IMR-90 (cell line): ENCODE measurements at regions not wholly inside any gene's neighbourhood (a gene's known extent, or its start where the extent isn't known, plus 50 kb on each side); places are given as distances from the start of the nearest gene placed in this dataset.

Source experiments
- ATAC-seq: fragments of 200-7000 bp; cut with Tn5 transposase; 2 replicates; pipeline ENCODE4 v1.9.1; 2020; ENCODE audit warnings: low read depth, mild to moderate bottlenecking, moderate library complexity
- BruUV-seq: library from RNA; stranded (reverse); fragments of 400-500 nt; replicated peaks from 2 replicates; lab custom pipeline; 2021; lab: Mats Ljungman, UMichigan
- CTCF ChIA-PET: fragments of 300-600 bp; formaldehyde crosslinking; extraction: SDS; loops from one replicate; lab custom pipeline; 2021; ENCODE audit warnings: antibody characterized with exemption; lab: Yijun Ruan, JAX
- POLR2A ChIA-PET: fragments of 300-600 bp; sonication (Branson Sonifier 250); formaldehyde crosslinking; loops from one replicate; lab custom pipeline; 2022; ENCODE audit warnings: antibody characterized with exemption; ENCODE audit not compliant: unreplicated experiment; lab: Charles Lee
- DNase-seq: peaks from one replicate; pipeline ENCODE4 v3.0.0; 2013
- H2AFZ ChIP-seq: replicated peaks from 2 replicates; pipeline ENCODE3; 2013; ENCODE audit warnings: low read length, mild to moderate bottlenecking; ENCODE audit not compliant: poor library complexity
- H2AK5ac ChIP-seq: 2 replicates; pipeline ENCODE4 v1.6.1; 2013; ENCODE audit warnings: low read depth, low read length, inconsistent platforms
- H2AK9ac ChIP-seq: replicated peaks from 2 replicates; pipeline ENCODE3; 2013; ENCODE audit warnings: mild to moderate bottlenecking, low read depth, low read length, moderate library complexity; ENCODE audit not compliant: poor library complexity
- H2BK120ac ChIP-seq: 2 replicates; pipeline ENCODE4 v1.6.1; 2013; ENCODE audit warnings: low read depth, low read length, inconsistent platforms
- H2BK15ac ChIP-seq: 3 replicates; pipeline ENCODE4 v1.6.1; 2013; ENCODE audit warnings: low read depth, low read length, inconsistent platforms
- H2BK20ac ChIP-seq: 2 replicates; pipeline ENCODE4 v1.6.1; 2013; ENCODE audit warnings: low read depth, mild to moderate bottlenecking, inconsistent platforms, low read length, moderate library complexity
- H2BK5ac ChIP-seq: 2 replicates; pipeline ENCODE4 v1.6.1; 2013; ENCODE audit warnings: mild to moderate bottlenecking, low read depth, low read length, inconsistent platforms; ENCODE audit not compliant: poor library complexity, severe bottlenecking
- H3K14ac ChIP-seq: replicated peaks from 2 replicates; pipeline ENCODE4 v1.6.1; 2013; ENCODE audit warnings: low read depth, low read length, inconsistent platforms
- H3K18ac ChIP-seq: 2 replicates; pipeline ENCODE4 v1.6.1; 2013; ENCODE audit warnings: low read depth, low read length, control low read depth
- H3K23ac ChIP-seq: 2 replicates; pipeline ENCODE4 v1.6.1; 2013; ENCODE audit warnings: low read depth, low read length, inconsistent platforms
- H3K27ac ChIP-seq: 2 replicates; pipeline ENCODE4 v1.5.1; 2013; ENCODE audit warnings: mild to moderate bottlenecking, control low read depth, low read length; ENCODE audit not compliant: insufficient read depth
- H3K27me3 ChIP-seq: 2 replicates; pipeline ENCODE4 v1.6.1; 2013; ENCODE audit warnings: low read length; ENCODE audit not compliant: control insufficient read depth, insufficient read depth
- H3K36me3 ChIP-seq: 2 replicates; pipeline ENCODE4 v1.6.1; 2013; ENCODE audit warnings: low read length, mixed read lengths; ENCODE audit not compliant: control insufficient read depth, insufficient read depth
- H3K4ac ChIP-seq: 2 replicates; pipeline ENCODE4 v1.6.1; 2013; ENCODE audit warnings: low read depth, low read length, inconsistent platforms
- H3K4me1 ChIP-seq: 2 replicates; pipeline ENCODE4 v1.6.1; 2013; ENCODE audit warnings: low read length, mixed read lengths; ENCODE audit not compliant: control insufficient read depth, insufficient read depth
- H3K4me2 ChIP-seq: 2 replicates; pipeline ENCODE4 v1.6.1; 2013; ENCODE audit warnings: low read depth, mild to moderate bottlenecking, control low read depth, low read length, moderate library complexity
- H3K4me3 ChIP-seq: 2 replicates; pipeline ENCODE4 v1.5.1; 2013; ENCODE audit warnings: low read depth, mild to moderate bottlenecking, control low read depth, low read length, moderate library complexity; ENCODE audit not compliant: insufficient read depth
- H3K56ac ChIP-seq: 2 replicates; pipeline ENCODE4 v1.6.1; 2013; ENCODE audit warnings: low read length, inconsistent platforms; ENCODE audit not compliant: insufficient read depth; ENCODE audit errors: extremely low read depth
- H3K79me1 ChIP-seq, 2 experiments: 2 replicates each; pipeline ENCODE4 v1.6.1; 2013; ENCODE audit warnings: low read length in 2 of 2, inconsistent platforms in 1 of 2, low read depth in 1 of 2
- H3K9ac ChIP-seq: 2 replicates; pipeline ENCODE4 v1.6.1; 2013; ENCODE audit warnings: low read depth, low read length, control low read depth
- H3K9me1 ChIP-seq: 2 replicates; pipeline ENCODE4 v1.6.1; 2013; ENCODE audit warnings: low read length, inconsistent platforms; ENCODE audit not compliant: insufficient read depth
- H3K9me3 ChIP-seq: 2 replicates; pipeline ENCODE4 v1.6.1; 2013; ENCODE audit warnings: low read length; ENCODE audit not compliant: control insufficient read depth, insufficient read depth
- H4K20me1 ChIP-seq: 2 replicates; pipeline ENCODE4 v1.6.1; 2013; ENCODE audit warnings: low read length, inconsistent platforms; ENCODE audit not compliant: insufficient read depth
- H4K5ac ChIP-seq: 2 replicates; pipeline ENCODE4 v1.6.1; 2013; ENCODE audit warnings: mild to moderate bottlenecking, low read depth, low read length, control low read depth
- H4K8ac ChIP-seq, 2 experiments: 2 replicates each; pipeline ENCODE4 v1.6.1; 2013; ENCODE audit warnings: low read depth in 2 of 2, low read length in 2 of 2, control low read depth in 1 of 2, inconsistent platforms in 1 of 2
- H4K91ac ChIP-seq: 2 replicates; pipeline ENCODE4 v1.6.1; 2013; ENCODE audit warnings: low read depth, low read length, inconsistent platforms; ENCODE audit not compliant: insufficient read depth
- BHLHE40 ChIP-seq: fragments of 150-350 bp; IDR thresholded peaks from 2 replicates; pipeline ENCODE4 v1.6.1; 2016; ENCODE audit warnings: mild to moderate bottlenecking, low read depth, low read length
- CEBPB ChIP-seq: IDR thresholded peaks from 2 replicates; pipeline ENCODE4 v1.6.1; 2012; ENCODE audit warnings: low read depth, low read length, improper control_type of control experiment
- CHD1 ChIP-seq: IDR thresholded peaks from 2 replicates; pipeline ENCODE4 v1.6.1; 2012; ENCODE audit warnings: low read depth, low read length, improper control_type of control experiment
- CTCF ChIP-seq: conservative IDR thresholded peaks from 2 replicates; pipeline ENCODE4 v1.5.1; 2012; ENCODE audit warnings: mild to moderate bottlenecking, low read depth, low read length, improper control_type of control experiment
- ELK1 ChIP-seq: fragments of 150-350 bp; IDR thresholded peaks from 2 replicates; pipeline ENCODE4 v1.6.1; 2016; ENCODE audit warnings: low read depth, mild to moderate bottlenecking, low read length, moderate library complexity, borderline replicate concordance
- FOS ChIP-seq: fragments of 150-350 bp; IDR thresholded peaks from 2 replicates; pipeline ENCODE4 v1.6.1; 2016; ENCODE audit warnings: low read depth, low read length
- MAFK ChIP-seq: IDR thresholded peaks from 2 replicates; pipeline ENCODE4 v1.6.1; 2012; ENCODE audit warnings: low read depth, low read length, improper control_type of control experiment
- MAZ ChIP-seq: IDR thresholded peaks from 2 replicates; pipeline ENCODE4 v1.6.1; 2012; ENCODE audit warnings: low read depth, mild to moderate bottlenecking, low read length, improper control_type of control experiment, moderate library complexity, borderline replicate concordance
- MXI1 ChIP-seq: IDR thresholded peaks from 2 replicates; pipeline ENCODE4 v1.6.1; 2012; ENCODE audit warnings: low read depth, mild to moderate bottlenecking, low read length, moderate library complexity, borderline replicate concordance
- NFE2L2 ChIP-seq: fragments of 150-350 bp; IDR thresholded peaks from 2 replicates; pipeline ENCODE4 v1.6.1; 2016; ENCODE audit warnings: low read depth, mild to moderate bottlenecking, low read length
- POLR2A ChIP-seq: IDR thresholded peaks from 2 replicates; pipeline ENCODE4 v1.6.1; 2012; ENCODE audit warnings: mild to moderate bottlenecking, low read depth, low read length
- RAD21 ChIP-seq: IDR thresholded peaks from 2 replicates; pipeline ENCODE4 v1.6.1; 2012; ENCODE audit warnings: low read length, improper control_type of control experiment
- RCOR1 ChIP-seq: IDR thresholded peaks from 2 replicates; pipeline ENCODE4 v1.6.1; 2012; ENCODE audit warnings: mild to moderate bottlenecking, low read length, improper control_type of control experiment; ENCODE audit not compliant: insufficient replicate concordance
- RFX5 ChIP-seq: IDR thresholded peaks from 2 replicates; pipeline ENCODE4 v1.8.0; 2012; ENCODE audit warnings: low read depth, mild to moderate bottlenecking, low read length, moderate library complexity
- SMC3 ChIP-seq: fragments of 150-350 bp; IDR thresholded peaks from 2 replicates; pipeline ENCODE4 v1.6.1; 2016; ENCODE audit warnings: low read depth, mild to moderate bottlenecking, antibody characterized with exemption, low read length, moderate library complexity
- WGBS, 2 experiments: methylation state at CpG; one replicate each; pipeline versions ENCODE4 v1.1.5 to v1.1.7; 2013; ENCODE audit warnings: missing lambda C conversion rate in 2 of 2; ENCODE audit not compliant: insufficient read length in 1 of 2; ENCODE audit errors: extremely low coverage in 2 of 2; 5-methylcytosine and 5-hydroxymethylcytosine counted together
- dilution Hi-C: fragments of 300-500 bp; cut with HindIII; formaldehyde crosslinking; loops from one replicate; pipeline ENCODE4 v1.14.3; 2018; ENCODE audit warnings: low sequenced_read_pairs; ENCODE audit not compliant: unreplicated experiment
- in situ Hi-C: fragments of 300-500 bp; cut with MboI; formaldehyde crosslinking; loops from 3 replicates; pipeline ENCODE4 v1.14.3; 2019; ENCODE audit warnings: low sequenced_read_pairs, inconsistent platforms, mixed read lengths
- intact Hi-C: fragments of 100-400 bp; cut with micrococcal nuclease; formaldehyde crosslinking; loops from 2 replicates; pipeline ENCODE4 v1.10.0; 2022
- TF ChIP-seq, protein P1 (sequence below): fragments of 150-350 bp; IDR thresholded peaks from 2 replicates; pipeline ENCODE4 v1.6.1; 2017; ENCODE audit warnings: mild to moderate bottlenecking, antibody characterized with exemption, low read length, low read depth

GRCh38 chr13:42394361-42394708 lies 122.4 kb downstream of the AKAP11 start:
- Histone ChIP-seq H4K91ac (no peak overlapping the region), H3K9me1 (no peaks in the 10 kb centered on the region), H2BK20ac (no peak overlapping the region), H2AK5ac (no peak overlapping the region), H3K36me3 (no peaks in the 10 kb centered on the region), H4K8ac (no peak overlapping the region), H3K27ac (no peak overlapping the region), H2AFZ (no peak overlapping the region), H3K4ac (no peak overlapping the region), H3K4me3 (no peak overlapping the region), H2BK120ac (no peak overlapping the region), H3K79me1 (no peaks in the 10 kb centered on the region), H3K27me3 (peaks cover 7% of the 10 kb centered on the region), H2BK5ac (no peak overlapping the region), H3K23ac (no peak overlapping the region), H3K9me3 (no peaks in the 10 kb centered on the region), H3K9ac (no peak overlapping the region), H3K56ac (no peak overlapping the region), H3K14ac (no peak overlapping the region), H4K5ac (no peak overlapping the region), H2AK9ac (no peak overlapping the region), H4K20me1 (no peaks in the 10 kb centered on the region), H2BK15ac (no peak overlapping the region), H3K18ac (no peak overlapping the region), H3K4me2 (no peak overlapping the region), H3K4me1 (no peaks in the 10 kb centered on the region)
- CTCF ChIA-PET, result no interaction called here
- POLR2A ChIA-PET, result no interaction called here
- in situ Hi-C loops, result no loop called here
- ATAC-seq (no peak), DNase-seq (no peak)
- no peak for TF ChIP-seq RFX5
- no peak for TF ChIP-seq CEBPB
- TF ChIP-seq, protein P1, sequence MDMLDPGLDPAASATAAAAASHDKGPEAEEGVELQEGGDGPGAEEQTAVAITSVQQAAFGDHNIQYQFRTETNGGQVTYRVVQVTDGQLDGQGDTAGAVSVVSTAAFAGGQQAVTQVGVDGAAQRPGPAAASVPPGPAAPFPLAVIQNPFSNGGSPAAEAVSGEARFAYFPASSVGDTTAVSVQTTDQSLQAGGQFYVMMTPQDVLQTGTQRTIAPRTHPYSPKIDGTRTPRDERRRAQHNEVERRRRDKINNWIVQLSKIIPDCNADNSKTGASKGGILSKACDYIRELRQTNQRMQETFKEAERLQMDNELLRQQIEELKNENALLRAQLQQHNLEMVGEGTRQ, result no peak
- TF ChIP-seq MAFK, result no peak
- TF ChIP-seq MXI1, result no peak
- TF ChIP-seq NFE2L2, result no peak
- TF ChIP-seq RCOR1, result no peak
- no peak for TF ChIP-seq MAZ
- no peak for TF ChIP-seq POLR2A
- no peak for TF ChIP-seq BHLHE40
- no peak for TF ChIP-seq ELK1
- TF ChIP-seq CHD1, result no peak
- TF ChIP-seq SMC3, result no peak
- TF ChIP-seq FOS, result no peak
- no peak for TF ChIP-seq CTCF
- TF ChIP-seq RAD21, result no peak
- 50% methylated on average over 4 of the region's 4 CpGs; no CpG with 5 or more reads in 1 of the 2 experiments for WGBS, 2 experiments
- no TSS peak for BruUV-seq
- dilution Hi-C loops, result no loop called here
- intact Hi-C loops, result no loop called here
